GM12878 (cell line): ENCODE measurements at regions not wholly inside any gene's neighbourhood (a gene's known extent, or its start where the extent isn't known, plus 50 kb on each side); places are given as distances from the start of the nearest gene placed in this dataset.

Experiments
- ATAC-seq: fragments of 200-7000 bp; cut with Tn5 transposase; 3 replicates; pipeline ENCODE4 v1.9.1; 2020; ENCODE audit warnings: mild to moderate bottlenecking, moderate library complexity
- BruUV-seq: library from RNA; stranded (reverse); fragments of 400-500 nt; replicated peaks from 2 replicates; lab custom pipeline; 2021; lab: Mats Ljungman, UMichigan
- CTCF ChIA-PET: fragments of 300-600 bp; sonication (Branson Sonifier 250); formaldehyde crosslinking; extraction: SDS; loops from one replicate; lab custom pipeline; 2021; ENCODE audit warnings: inconsistent platforms; lab: Yijun Ruan, JAX
- POLR2A ChIA-PET: fragments of 350-600 bp; formaldehyde crosslinking; extraction: SDS; loops from one replicate; lab custom pipeline; 2021; ENCODE audit warnings: inconsistent platforms; lab: Charles Lee
- RAD21 ChIA-PET: fragments of 300-600 bp; sonication (Branson Sonifier 250); formaldehyde crosslinking; loops from one replicate; lab custom pipeline; 2023; ENCODE audit warnings: antibody characterized with exemption; ENCODE audit not compliant: unreplicated experiment; lab: Charles Lee
- SMC1A ChIA-PET: fragments of 300-600 bp; sonication (Branson Sonifier 250); formaldehyde crosslinking; loops from one replicate; lab custom pipeline; 2023; ENCODE audit not compliant: unreplicated experiment, uncharacterized antibody; lab: Charles Lee
- DNase-seq: peaks from one replicate; pipeline ENCODE4 v3.0.0-alpha.2; 2011; ENCODE audit warnings: low read depth, low spot score
- FAIRE-seq: peaks from 3 replicates; lab custom pipeline; 2011; peaks lifted over from hg19 to GRCh38; lab: Jason Lieb, UNC
- H2AFZ ChIP-seq: 2 replicates; pipeline ENCODE4 v1.6.0; 2011; ENCODE audit warnings: low read depth, low read length, control low read depth; ENCODE audit not compliant: control insufficient read depth
- H3K27ac ChIP-seq: 2 replicates; pipeline ENCODE4 v1.5.1; 2011; ENCODE audit warnings: control low read depth; ENCODE audit not compliant: control insufficient read depth, insufficient read depth
- H3K27me3 ChIP-seq, 2 experiments: replicated peaks in 1 of 2; 2 replicates each; pipeline versions ENCODE4 v1.6.0 to v1.6.1; 2011; ENCODE audit warnings: low read length in 1 of 2; ENCODE audit not compliant: control insufficient read depth in 2 of 2, insufficient read depth in 2 of 2
- H3K36me3 ChIP-seq, 2 experiments: 2 replicates each; pipeline ENCODE4 v1.5.1; 2011; ENCODE audit warnings: low read length in 1 of 2; ENCODE audit not compliant: control insufficient read depth in 2 of 2, insufficient read depth in 2 of 2
- H3K4me1 ChIP-seq: 2 replicates; pipeline ENCODE4 v1.6.1; 2011; ENCODE audit warnings: mild to moderate bottlenecking, low read length, moderate library complexity, mixed read lengths; ENCODE audit not compliant: control insufficient read depth, insufficient read depth
- H3K4me2 ChIP-seq: 2 replicates; pipeline ENCODE4 v1.6.0; 2011; ENCODE audit warnings: control low read depth; ENCODE audit not compliant: control insufficient read depth, insufficient read depth
- H3K4me3 ChIP-seq: fragments of 200-600 bp; sonication (generic); 2 replicates; pipeline ENCODE4 v1.5.1; 2016
- H3K79me2 ChIP-seq: 2 replicates; pipeline ENCODE4 v1.6.0; 2011; ENCODE audit warnings: low read length; ENCODE audit not compliant: control insufficient read depth, insufficient read depth
- H3K9ac ChIP-seq: 2 replicates; pipeline ENCODE4 v1.8.0; 2011; ENCODE audit warnings: low read length, control low read depth, mixed read lengths; ENCODE audit not compliant: control insufficient read depth, insufficient read depth
- H3K9me3 ChIP-seq: replicated peaks from 3 replicates; pipeline ENCODE4 v1.5.1; 2011; ENCODE audit warnings: mild to moderate bottlenecking, low read length; ENCODE audit not compliant: control insufficient read depth, insufficient read depth
- H4K20me1 ChIP-seq: 2 replicates; pipeline ENCODE4 v1.6.0; 2011; ENCODE audit not compliant: control insufficient read depth, insufficient read depth
- BMI1 ChIP-seq: fragments of 450-650 bp; IDR thresholded peaks from 2 replicates; pipeline ENCODE4 v1.6.1; 2016; ENCODE audit warnings: mild to moderate bottlenecking, moderate library complexity, borderline replicate concordance
- MXI1 ChIP-seq: fragments of 150-350 bp; IDR thresholded peaks from 2 replicates; pipeline ENCODE4 v1.6.1; 2011; ENCODE audit warnings: low read depth, mild to moderate bottlenecking, inconsistent platforms, low read length, improper control_type of control experiment
- POLR2AphosphoS5 ChIP-seq: IDR thresholded peaks from 2 replicates; pipeline ENCODE4 v1.6.1; 2011; ENCODE audit warnings: mild to moderate bottlenecking, low read length, inconsistent platforms
- RB1 ChIP-seq: fragments of 450-650 bp; formaldehyde crosslinking; IDR thresholded peaks from 2 replicates; pipeline ENCODE4 v1.6.1; 2017; ENCODE audit warnings: mild to moderate bottlenecking, borderline replicate concordance
- STAT3 ChIP-seq: IDR thresholded peaks from 2 replicates; pipeline ENCODE4 v1.6.1; 2011; ENCODE audit warnings: low read depth, low read length, improper control_type of control experiment
- TCF12 ChIP-seq: IDR thresholded peaks from 2 replicates; pipeline ENCODE4 v1.6.1; 2011; ENCODE audit warnings: low read depth, mild to moderate bottlenecking, low read length
- TCF3 ChIP-seq: IDR thresholded peaks from 2 replicates; pipeline ENCODE4 v1.6.1; 2012; ENCODE audit warnings: low read depth, mild to moderate bottlenecking, low read length, borderline replicate concordance; ENCODE audit not compliant: insufficient read depth
- USF1 ChIP-seq: IDR thresholded peaks from 2 replicates; pipeline ENCODE4 v1.6.1; 2011; ENCODE audit warnings: borderline replicate concordance, low read depth, mild to moderate bottlenecking, moderate library complexity, mixed read lengths, low read length; ENCODE audit not compliant: insufficient read depth; ENCODE audit errors: extremely low read length
- YY1 ChIP-seq: IDR thresholded peaks from 2 replicates; pipeline ENCODE4 v1.6.1; 2011; ENCODE audit warnings: low read depth, mild to moderate bottlenecking, low read length
- ZNF384 ChIP-seq: IDR thresholded peaks from 2 replicates; pipeline ENCODE4 v1.6.1; 2012; ENCODE audit warnings: low read depth, mild to moderate bottlenecking, low read length, improper control_type of control experiment, borderline replicate concordance
- WGBS: methylation state at CpG from one replicate; pipeline ENCODE4 v1.1.6; 2016; ENCODE audit warnings: low lambda C conversion rate; ENCODE audit not compliant: insufficient replicate concordance, insufficient coverage; ENCODE audit errors: missing lambda C conversion rate; 5-methylcytosine and 5-hydroxymethylcytosine counted together
- in situ Hi-C: fragments of 300-500 bp; cut with MboI; formaldehyde crosslinking; loops from 9 replicates; pipeline ENCODE4 v1.14.3; 2018; ENCODE audit warnings: mixed read lengths
- intact Hi-C: fragments of 100-400 bp; cut with micrococcal nuclease; formaldehyde crosslinking; loops from one replicate; pipeline ENCODE4 v1.14.2; 2022; ENCODE audit not compliant: unreplicated experiment
- TF ChIP-seq, protein P1 (sequence below): fragments of 150-350 bp; IDR thresholded peaks from 2 replicates; pipeline ENCODE4 v1.6.1; 2014; ENCODE audit warnings: mild to moderate bottlenecking, low read depth, low read length

GRCh38 chr16:65831903-65832666, 534.4 kb upstream of the CDH5 start:
- no peak overlapping the region for H3K4me2 ChIP-seq
- H3K9ac ChIP-seq = no peak overlapping the region
- SMC1A ChIA-PET = no interaction called here
- no peaks in the 10 kb centered on the region for H3K36me3 ChIP-seq
- WGBS = 40% methylated on average over 4 of the region's 4 CpGs
- BruUV-seq = no TSS peak
- no peaks in the 10 kb centered on the region for H3K79me2 ChIP-seq
- H3K27ac ChIP-seq = no peak overlapping the region
- POLR2A ChIA-PET = no interaction called here
- DNase-seq (no peak), FAIRE-seq (no peak), ATAC-seq (no peak)
- RAD21 ChIA-PET = no interaction called here
- in situ Hi-C loops (no loop called here), intact Hi-C loops (no loop called here)
- H3K4me3 ChIP-seq = no peak overlapping the region
- H3K9me3 ChIP-seq = no peaks in the 10 kb centered on the region
- no peaks in the 10 kb centered on the region for H3K4me1 ChIP-seq
- no peaks in the 10 kb centered on the region for H3K27me3 ChIP-seq
- H2AFZ ChIP-seq = no peak overlapping the region
- no peaks in the 10 kb centered on the region for H4K20me1 ChIP-seq
- CTCF ChIA-PET = interaction anchor here (0.6 kb wide), 1 partner anchor 1000 kb away, joined by 3 read pairs; no protein-coding TSS in a partner anchor
- TF ChIP-seq RB1 (no peak), MXI1 (no peak), YY1 (no peak), TCF12 (no peak), ZNF384 (no peak), USF1 (no peak)

DNA sequence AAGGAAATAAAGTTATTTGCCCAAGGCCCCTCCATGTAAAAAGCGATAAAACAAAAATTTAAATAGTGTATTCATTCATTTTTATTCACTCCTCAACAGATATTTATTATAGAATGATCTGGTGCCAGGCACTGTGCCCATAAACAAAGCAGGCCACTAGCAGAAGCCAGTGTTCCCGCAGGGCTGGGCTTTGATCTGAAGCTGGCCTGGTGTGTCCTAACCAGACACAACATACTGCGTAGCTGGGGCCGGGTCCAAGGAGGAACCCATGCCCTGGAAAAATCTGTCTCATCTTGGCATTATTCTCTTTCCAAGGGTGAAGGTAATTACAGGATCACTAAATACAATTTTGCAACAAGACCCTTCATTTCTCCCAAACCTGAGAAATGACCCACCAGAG, 537.4 kb upstream of the CDH5 start:
- H3K4me2 ChIP-seq = no peak overlapping the region
- FAIRE-seq (no peak), ATAC-seq (no peak), DNase-seq (no peak)
- H3K4me1 ChIP-seq = no peaks in the 10 kb centered on the region
- H2AFZ ChIP-seq = no peak overlapping the region
- CTCF ChIA-PET = no interaction called here
- H3K36me3 ChIP-seq = no peaks in the 10 kb centered on the region
- in situ Hi-C loops (no loop called here), intact Hi-C loops (no loop called here)
- POLR2A ChIA-PET = no interaction called here
- TF ChIP-seq POLR2AphosphoS5 (no peak), TCF3 (no peak), STAT3 (no peak), BMI1 (no peak)
- TF ChIP-seq, protein P1, sequence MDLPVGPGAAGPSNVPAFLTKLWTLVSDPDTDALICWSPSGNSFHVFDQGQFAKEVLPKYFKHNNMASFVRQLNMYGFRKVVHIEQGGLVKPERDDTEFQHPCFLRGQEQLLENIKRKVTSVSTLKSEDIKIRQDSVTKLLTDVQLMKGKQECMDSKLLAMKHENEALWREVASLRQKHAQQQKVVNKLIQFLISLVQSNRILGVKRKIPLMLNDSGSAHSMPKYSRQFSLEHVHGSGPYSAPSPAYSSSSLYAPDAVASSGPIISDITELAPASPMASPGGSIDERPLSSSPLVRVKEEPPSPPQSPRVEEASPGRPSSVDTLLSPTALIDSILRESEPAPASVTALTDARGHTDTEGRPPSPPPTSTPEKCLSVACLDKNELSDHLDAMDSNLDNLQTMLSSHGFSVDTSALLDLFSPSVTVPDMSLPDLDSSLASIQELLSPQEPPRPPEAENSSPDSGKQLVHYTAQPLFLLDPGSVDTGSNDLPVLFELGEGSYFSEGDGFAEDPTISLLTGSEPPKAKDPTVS = no peak
- no peaks in the 10 kb centered on the region for H3K9me3 ChIP-seq
- H3K27ac ChIP-seq = no peak overlapping the region
- H3K79me2 ChIP-seq = no peaks in the 10 kb centered on the region
- H4K20me1 ChIP-seq = no peaks in the 10 kb centered on the region
- no TSS peak for BruUV-seq
- no peak overlapping the region for H3K4me3 ChIP-seq
- RAD21 ChIA-PET = no interaction called here
- H3K9ac ChIP-seq = no peak overlapping the region
- 1% methylated on average over 4 of the region's 4 CpGs for WGBS
- SMC1A ChIA-PET = no interaction called here
- H3K27me3 ChIP-seq = no peaks in the 10 kb centered on the region
